MCF 10A (cell line): ENCODE measurements at regions not wholly inside any gene's neighbourhood (a gene's known extent, or its start where the extent isn't known, plus 50 kb on each side); places are given as distances from the start of the nearest gene placed in this dataset.

Source experiments
- BruUV-seq: library from RNA; stranded (reverse); fragments of 400-500 nt; replicated peaks from 2 replicates; lab custom pipeline; 2021; lab: Mats Ljungman, UMichigan
- CTCF ChIA-PET: fragments of 300-600 bp; sonication (Branson Sonifier 250); formaldehyde crosslinking; extraction: SDS; loops from one replicate; lab custom pipeline; 2021; ENCODE audit warnings: antibody characterized with exemption, inconsistent platforms; lab: Yijun Ruan, JAX
- POLR2A ChIA-PET: fragments of 300-600, 350-650 bp; sonication (Branson Sonifier 250); formaldehyde crosslinking; extraction: SDS; loops from one replicate; lab custom pipeline; 2020; ENCODE audit warnings: antibody characterized with exemption, inconsistent platforms; lab: Yijun Ruan, JAX
- DNase-seq: peaks from one replicate; pipeline ENCODE4 v3.0.0-alpha.2; 2018; ENCODE audit not compliant: unreplicated experiment
- H3K27ac Mint-ChIP-seq: one replicate; pipeline ENCODE4 v1.8.0; 2022; ENCODE audit warnings: mild to moderate bottlenecking, low read depth, mixed read lengths; ENCODE audit not compliant: unreplicated experiment
- H3K27me3 Mint-ChIP-seq: one replicate; pipeline ENCODE4 v1.8.0; 2022; ENCODE audit warnings: mixed read lengths; ENCODE audit not compliant: insufficient read depth, unreplicated experiment
- H3K36me3 Mint-ChIP-seq: one replicate; pipeline ENCODE4 v1.8.0; 2022; ENCODE audit warnings: mild to moderate bottlenecking, moderate library complexity, mixed read lengths; ENCODE audit not compliant: insufficient read depth, unreplicated experiment
- H3K4me1 Mint-ChIP-seq: one replicate; pipeline ENCODE4 v1.8.0; 2022; ENCODE audit warnings: mixed read lengths; ENCODE audit not compliant: insufficient read depth, unreplicated experiment
- H3K4me3 Mint-ChIP-seq: one replicate; pipeline ENCODE4 v1.8.0; 2022; ENCODE audit warnings: mild to moderate bottlenecking, moderate library complexity, mixed read lengths; ENCODE audit not compliant: unreplicated experiment
- H3K9me3 Mint-ChIP-seq: one replicate; pipeline ENCODE4 v1.8.0; 2022; ENCODE audit warnings: mixed read lengths; ENCODE audit not compliant: unreplicated experiment
- CTCF ChIP-seq: fragments of 200-600 bp; IDR thresholded peaks from one replicate; pipeline ENCODE4 v1.8.0; 2022; ENCODE audit warnings: antibody characterized with exemption, mild to moderate bottlenecking; ENCODE audit not compliant: unreplicated experiment
- intact Hi-C: fragments of 100-400 bp; cut with micrococcal nuclease; formaldehyde crosslinking; loops from 2 replicates; pipeline ENCODE4 v1.14.1; 2022

GRCh38 chr5:176170084-176170483 is 68.1 kb upstream of the SIMC1 start:
- no TSS peak for BruUV-seq
- intact Hi-C loops = no loop called here
- CTCF ChIA-PET = interaction anchor here (0.7 to 1.1 kb wide), 2 partner anchors 14 to 19 kb away, joined by 3 to 4 read pairs; no protein-coding TSS in a partner anchor
- no peaks in the 10 kb centered on the region for H3K9me3 Mint-ChIP-seq
- H3K27me3 Mint-ChIP-seq = peaks cover 4% of the 10 kb centered on the region
- no peak overlapping the region for H3K27ac Mint-ChIP-seq
- no peak for DNase-seq
- no peaks in the 10 kb centered on the region for H3K36me3 Mint-ChIP-seq
- H3K4me3 Mint-ChIP-seq = no peak overlapping the region
- no peak for TF ChIP-seq CTCF
- POLR2A ChIA-PET = no interaction called here
- peaks cover 7% of the 10 kb centered on the region for H3K4me1 Mint-ChIP-seq

GRCh38 chr5:176171171-176171760 is 67.0 kb upstream of the SIMC1 start:
- no TSS peak for BruUV-seq
- H3K4me1 Mint-ChIP-seq = peaks cover 7% of the 10 kb centered on the region
- no peak overlapping the region for H3K27ac Mint-ChIP-seq
- ChIA-PET POLR2A (interaction anchor here (1.1 kb wide), 1 partner anchor 13 kb away, joined by 3 read pairs; no protein-coding TSS in a partner anchor), CTCF (no interaction called here)
- DNase-seq = no peak
- no peaks in the 10 kb centered on the region for H3K36me3 Mint-ChIP-seq
- TF ChIP-seq CTCF = no peak
- peaks cover 15% of the 10 kb centered on the region for H3K27me3 Mint-ChIP-seq
- intact Hi-C loops = no loop called here
- H3K9me3 Mint-ChIP-seq = no peaks in the 10 kb centered on the region
- H3K4me3 Mint-ChIP-seq = no peak overlapping the region

- DNase-seq = no peak
- Mint-ChIP-seq H3K4me3 (no peak overlapping the region), H3K27ac (no peak overlapping the region), H3K4me1 (peaks cover 7% of the 10 kb centered on the region), H3K36me3 (no peaks in the 10 kb centered on the region), H3K9me3 (no peaks in the 10 kb centered on the region), H3K27me3 (peaks cover 25% of the 10 kb centered on the region)
- ChIA-PET CTCF (no interaction called here), POLR2A (no interaction called here)
- BruUV-seq = no TSS peak
- TF ChIP-seq CTCF = no peak
- intact Hi-C loops = no loop called here
These were observed 66.0 kb upstream of the SIMC1 start for GRCh38 chr5:176172246-176172645.

GRCh38 chr5:176173647-176174046 is 64.6 kb upstream of the SIMC1 start:
- no peak for DNase-seq
- no peak overlapping the region for H3K27ac Mint-ChIP-seq
- intact Hi-C loops = no loop called here
- H3K4me3 Mint-ChIP-seq = no peak overlapping the region
- ChIA-PET CTCF (no interaction called here), POLR2A (no interaction called here)
- BruUV-seq = no TSS peak
- H3K27me3 Mint-ChIP-seq = peaks cover 39% of the 10 kb centered on the region
- no peak for TF ChIP-seq CTCF
- H3K36me3 Mint-ChIP-seq = no peaks in the 10 kb centered on the region
- no peaks in the 10 kb centered on the region for H3K4me1 Mint-ChIP-seq
- no peaks in the 10 kb centered on the region for H3K9me3 Mint-ChIP-seq
